ELF-1 (cell line): ENCODE measurements at regions not wholly inside any gene's neighbourhood (a gene's known extent, or its start where the extent isn't known, plus 50 kb on each side); places are given as distances from the start of the nearest gene placed in this dataset.
"Not testable (repeated sequence)": the region's sequence is repeated elsewhere in the genome, so short reads cannot be mapped to it uniquely, and the experiment has no call there.

Experiments used
- DNase-seq: peaks from one replicate; pipeline ENCODE4 v3.0.0-alpha.2; 2016; ENCODE audit warnings: low read depth, low spot score

DNA sequence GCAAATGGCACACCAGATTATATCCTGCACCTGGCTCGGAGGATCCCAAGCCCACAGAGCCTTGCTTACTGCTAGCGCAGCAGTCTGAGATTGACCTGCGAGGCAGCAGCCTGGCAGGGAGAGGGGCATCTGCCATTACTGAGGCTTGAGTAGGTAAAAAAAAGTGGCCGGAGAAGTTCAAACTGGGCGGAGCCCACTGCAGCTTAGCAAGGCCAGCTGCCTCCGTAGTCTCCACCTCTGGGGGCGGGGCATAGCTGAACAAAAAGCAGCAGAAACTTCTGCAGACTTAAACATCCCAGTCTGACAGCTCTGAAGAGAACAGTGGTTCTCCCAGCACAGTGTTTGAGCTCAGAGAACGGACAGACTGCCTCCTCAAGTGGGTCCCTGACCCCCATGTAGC is 85.4 kb upstream of the TMEM170B start:
- not testable (repeated sequence) for DNase-seq

DNA sequence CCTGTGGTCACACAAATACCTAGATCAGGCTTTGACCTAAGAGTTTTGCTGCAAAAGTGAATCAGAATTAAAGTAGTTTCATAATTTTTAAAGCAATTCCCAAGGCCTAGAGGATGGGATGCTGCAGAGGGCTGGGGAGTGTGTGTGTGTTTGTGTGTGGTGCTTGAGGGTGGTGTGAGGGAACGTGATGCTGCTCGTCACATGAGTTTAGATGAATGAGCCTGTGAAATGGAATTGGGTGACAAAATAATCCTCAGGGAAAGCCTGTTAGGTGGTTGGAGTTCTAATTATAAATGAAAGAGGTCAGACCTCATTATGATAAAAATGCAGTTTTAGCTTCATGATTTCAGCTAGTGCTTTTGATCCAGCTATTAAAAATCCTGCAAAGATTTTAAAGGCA is 87.5 kb upstream of the TMEM170B start:
- no peak for DNase-seq

DNA sequence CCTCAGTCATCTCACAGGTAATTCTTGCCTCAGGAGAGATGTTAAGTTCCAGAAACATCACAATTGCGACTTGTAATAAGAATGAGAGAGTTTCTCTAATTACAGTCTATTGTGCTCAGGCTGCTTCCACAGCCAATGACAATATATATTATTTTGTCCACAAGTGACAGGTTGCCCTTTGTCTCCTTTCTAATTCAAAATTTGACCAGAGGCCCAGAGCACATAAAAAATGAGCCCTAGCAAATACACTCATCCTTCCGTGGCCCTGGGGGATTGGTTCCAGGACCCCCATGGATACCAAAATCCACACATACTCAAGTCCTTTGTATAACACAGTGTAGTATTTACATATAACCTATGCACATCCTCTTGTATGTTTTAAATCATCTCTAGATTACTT is 88.1 kb upstream of the TMEM170B start:
- no peak for DNase-seq

DNA sequence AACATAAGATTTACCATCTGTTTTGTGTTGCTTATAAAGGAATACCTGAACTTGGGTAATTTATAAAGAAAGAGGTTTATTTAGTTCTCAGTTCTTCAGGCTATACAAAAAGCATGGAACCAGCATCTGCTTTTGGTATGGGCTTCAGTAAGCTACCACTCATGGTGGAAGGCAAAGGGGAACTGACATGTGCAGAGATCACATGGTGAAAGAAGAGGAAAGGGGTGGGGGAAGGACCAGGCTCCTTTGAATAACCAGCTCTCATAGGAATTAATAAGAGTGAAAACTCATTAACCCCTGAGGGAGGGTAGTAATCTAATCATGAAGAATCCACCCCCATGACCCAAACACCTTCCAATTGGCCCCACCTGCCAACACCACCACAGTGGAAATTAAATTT is 89.5 kb upstream of the TMEM170B start:
- DNase-seq: no peak

DNA sequence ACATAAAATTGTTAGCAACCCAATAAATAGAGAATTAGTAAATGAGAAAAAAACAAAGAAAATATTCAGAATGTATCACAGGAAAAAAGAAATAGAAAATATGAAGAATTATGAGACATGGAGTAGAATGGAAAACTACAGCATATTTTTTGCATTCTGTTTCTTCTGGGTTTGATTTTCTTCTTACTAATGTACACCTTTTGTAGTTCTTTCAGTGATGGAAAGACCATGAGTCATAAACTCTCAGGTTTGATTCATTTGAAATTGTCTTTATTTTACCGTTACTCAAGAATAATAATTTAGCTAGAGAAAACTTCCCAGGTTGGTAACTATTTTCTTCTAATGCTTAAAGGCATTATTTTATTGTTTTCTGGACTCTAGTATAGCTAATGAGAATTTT is 90.3 kb upstream of the TMEM170B start:
- DNase-seq: no peak

DNA sequence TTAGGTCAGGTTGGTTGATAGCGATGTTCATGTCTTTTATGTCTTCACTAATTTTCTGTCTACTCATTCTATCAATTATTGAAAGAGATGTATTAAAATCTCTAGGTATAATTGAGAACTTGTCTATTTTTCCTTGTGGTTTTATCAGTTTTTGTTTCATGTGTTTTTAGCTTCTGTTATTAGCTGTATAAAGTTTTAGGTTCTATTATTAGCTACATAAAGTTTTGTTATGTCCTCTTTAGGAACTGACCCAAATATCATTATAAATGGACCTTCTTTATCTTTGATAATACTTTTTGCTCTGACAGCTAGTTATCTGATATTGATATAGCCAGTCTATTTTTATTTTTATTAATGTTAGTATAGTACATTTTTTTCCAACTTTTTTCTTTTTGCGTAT is 92.4 kb upstream of the TMEM170B start:
- DNase-seq: no peak

DNA sequence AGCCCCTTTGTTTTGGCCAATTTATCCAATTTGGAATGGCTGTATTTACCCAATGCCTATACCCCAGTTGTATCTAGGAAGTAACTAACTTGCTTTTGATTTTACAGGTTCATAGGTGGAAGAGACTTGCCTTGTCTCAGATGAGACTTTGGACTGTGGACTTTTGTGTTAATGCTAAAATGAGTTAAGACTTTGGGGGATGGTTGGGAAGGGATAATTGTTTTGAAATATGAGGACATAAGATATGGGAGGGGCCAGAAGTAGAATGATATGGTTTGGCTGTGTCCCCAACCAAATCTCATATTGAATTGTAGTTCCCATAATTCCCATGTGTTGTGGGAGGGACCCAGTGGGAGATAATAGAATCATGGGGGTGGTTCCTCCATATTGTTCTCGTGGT is 94.4 kb upstream of the TMEM170B start:
- not testable (repeated sequence) for DNase-seq

DNA sequence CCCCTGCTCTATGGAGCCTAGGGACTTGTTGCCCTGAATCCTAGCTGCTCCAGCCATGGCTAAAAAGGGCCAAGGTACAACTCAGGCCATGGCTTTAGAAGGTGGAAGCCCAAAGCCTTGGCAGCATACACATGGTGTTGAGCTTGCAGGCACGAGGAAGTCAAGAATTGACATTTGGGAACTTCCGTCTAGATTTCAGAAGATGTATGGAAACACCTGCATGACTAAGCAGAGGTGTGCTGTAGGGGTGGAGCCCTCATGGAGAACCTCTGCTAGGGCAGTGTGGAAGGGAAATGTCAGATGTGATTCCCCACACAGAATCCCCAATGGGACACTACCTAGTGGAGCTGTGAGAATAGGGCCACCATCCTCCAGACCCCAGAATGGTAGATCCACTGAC is 95.1 kb upstream of the TMEM170B start:
- DNase-seq: no peak

DNA sequence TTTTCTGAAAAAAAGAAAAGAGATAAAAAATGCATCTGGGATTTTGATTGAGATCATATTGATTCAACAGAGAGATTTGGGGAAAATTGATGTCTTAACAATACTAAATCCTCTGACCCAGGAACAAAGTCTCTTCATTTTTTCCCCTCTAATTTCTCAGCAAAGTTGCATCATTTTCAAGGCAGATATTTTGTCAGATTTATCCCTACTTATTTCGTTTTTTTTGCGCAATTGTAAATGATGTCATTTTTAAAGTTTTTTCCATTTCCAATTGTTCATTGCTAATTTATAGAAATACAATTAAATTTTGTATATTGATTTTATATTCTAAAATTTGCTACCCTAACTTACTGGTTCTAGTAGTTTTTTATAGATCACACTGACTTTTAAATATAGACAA is 97.7 kb upstream of the TMEM170B start:
- no peak for DNase-seq

DNA sequence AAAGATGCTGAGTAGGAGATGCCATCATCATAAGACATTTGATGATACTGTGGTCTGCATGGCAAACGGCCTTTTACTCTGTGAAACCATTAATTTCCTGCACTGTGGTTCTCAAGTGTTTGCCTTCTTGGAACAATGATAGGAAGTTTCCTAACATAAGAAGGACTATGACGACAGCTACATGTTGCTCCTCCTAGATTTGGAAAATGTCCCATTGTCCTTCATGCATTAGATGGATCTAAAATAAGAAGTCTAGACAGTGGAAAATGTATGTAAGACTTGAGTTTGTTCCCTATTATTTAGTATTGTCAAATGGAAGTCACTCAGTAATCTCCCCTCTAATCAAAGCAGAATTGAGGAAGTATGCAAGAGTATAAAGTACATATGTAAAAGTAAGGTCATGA is 98.5 kb upstream of the TMEM170B start:
- no peak for DNase-seq

DNA sequence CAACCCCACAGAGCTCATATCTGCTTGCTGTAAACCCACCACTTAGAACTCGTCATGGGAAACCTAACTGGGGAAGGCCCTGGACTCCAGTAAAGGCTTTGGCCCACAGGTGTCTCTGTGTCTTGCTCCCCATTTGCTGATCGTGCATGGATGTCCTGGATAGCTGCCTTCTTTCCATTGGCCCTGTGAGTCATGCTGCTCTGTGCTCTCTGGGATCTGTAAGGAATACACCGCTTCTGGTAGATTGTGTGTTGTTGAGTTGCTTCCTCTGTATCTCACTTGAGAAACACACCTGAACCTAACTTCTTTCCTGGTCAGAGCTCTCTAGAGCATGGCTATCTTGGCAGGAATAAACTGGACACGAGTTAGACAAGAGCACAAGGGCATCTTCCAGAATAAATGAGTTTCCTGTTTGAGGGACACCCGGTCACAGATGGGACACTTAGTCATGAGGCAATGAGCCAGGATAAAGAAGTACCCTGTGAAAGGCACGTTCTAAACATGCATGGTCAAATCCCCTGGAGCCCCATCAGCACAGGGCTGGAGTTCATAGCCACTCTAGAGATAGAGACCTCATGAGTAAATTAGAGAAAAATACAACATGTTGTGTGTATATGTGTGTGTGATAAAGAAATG is 99.6 kb upstream of the TMEM170B start:
- DNase-seq: no peak

DNA sequence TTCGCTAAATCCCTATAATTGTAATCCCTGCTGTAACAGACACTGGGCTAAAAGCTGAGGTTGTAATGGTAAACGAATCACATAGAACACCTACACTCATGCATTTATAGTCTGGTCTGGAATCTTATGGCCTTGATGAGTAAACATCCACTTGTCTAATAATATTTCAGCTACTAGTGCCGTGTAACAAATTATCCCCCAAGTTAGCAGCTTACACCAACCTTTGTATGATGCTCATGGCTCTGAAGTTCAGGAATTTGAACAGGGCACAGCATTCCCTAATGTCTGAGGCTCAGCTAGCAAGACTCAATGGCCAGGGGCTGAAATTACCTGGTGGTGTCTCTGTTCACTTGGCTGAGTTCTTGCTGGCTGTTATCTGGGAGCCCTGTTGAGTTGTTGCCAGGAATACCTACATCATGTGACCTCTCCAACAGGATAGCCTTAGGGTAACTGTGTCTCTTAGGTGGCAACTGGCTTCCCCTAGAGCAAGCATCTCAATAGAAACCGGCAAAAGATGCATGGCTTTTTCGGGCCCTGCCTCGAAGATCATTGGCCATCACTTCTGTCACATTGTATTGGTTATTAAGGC is 100.9 kb upstream of the TMEM170B start:
- peak; percentile 67 for DNase-seq

DNA sequence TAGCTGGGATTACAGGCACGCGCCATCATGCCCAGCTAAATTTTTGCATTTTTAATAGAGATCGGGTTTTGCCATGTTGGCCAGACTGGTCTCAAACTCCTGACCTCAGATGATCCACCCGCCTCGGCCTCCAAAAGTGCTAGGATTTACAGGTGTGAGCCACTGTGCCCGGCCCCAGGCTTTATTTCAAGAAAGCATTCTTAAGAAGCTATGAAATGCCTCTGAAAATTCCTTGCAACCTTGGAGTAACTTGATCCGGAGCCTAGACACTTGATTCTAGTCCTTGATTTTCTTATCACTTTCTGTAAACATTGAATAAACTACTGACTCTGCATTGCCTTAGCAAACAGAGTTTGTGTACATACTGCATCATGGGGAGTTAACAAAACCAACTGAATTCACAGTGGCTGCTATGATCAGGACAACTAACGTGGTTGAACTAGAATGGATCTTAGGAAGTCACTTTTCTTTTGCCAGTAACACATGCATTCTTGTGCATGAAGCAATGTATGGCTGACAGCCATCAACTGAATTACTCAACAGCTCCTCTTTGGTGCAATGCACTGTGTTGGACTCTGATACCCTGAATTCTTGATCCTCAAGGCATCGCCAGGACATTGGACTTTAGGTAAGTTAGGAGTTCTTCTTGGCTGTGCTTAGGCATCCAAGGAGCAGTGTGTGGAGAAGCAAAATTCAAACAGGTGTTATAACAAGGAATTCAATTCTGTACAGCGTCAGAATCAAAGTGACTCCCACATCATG is 102.8 kb upstream of the TMEM170B start:
- DNase-seq: no peak

DNA sequence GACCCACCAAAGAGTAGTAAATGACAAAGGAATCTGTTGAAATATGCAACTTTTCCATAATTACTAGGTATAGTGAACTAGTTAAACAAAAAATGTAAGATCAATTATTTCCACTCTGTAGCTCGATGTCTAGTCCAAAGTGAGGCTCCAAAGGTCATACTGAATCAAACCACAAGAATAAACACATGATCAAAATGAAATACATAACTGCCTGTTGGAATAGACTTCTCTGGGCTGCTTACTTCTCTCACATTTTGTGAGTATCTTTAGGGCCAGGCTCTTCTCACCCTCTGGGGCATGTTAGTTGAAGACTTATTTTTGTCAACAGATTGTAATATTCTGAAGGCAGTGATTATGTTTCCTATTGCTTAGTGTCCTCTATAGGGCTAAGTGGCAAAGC is 103.7 kb upstream of the TMEM170B start:
- no peak for DNase-seq

DNA sequence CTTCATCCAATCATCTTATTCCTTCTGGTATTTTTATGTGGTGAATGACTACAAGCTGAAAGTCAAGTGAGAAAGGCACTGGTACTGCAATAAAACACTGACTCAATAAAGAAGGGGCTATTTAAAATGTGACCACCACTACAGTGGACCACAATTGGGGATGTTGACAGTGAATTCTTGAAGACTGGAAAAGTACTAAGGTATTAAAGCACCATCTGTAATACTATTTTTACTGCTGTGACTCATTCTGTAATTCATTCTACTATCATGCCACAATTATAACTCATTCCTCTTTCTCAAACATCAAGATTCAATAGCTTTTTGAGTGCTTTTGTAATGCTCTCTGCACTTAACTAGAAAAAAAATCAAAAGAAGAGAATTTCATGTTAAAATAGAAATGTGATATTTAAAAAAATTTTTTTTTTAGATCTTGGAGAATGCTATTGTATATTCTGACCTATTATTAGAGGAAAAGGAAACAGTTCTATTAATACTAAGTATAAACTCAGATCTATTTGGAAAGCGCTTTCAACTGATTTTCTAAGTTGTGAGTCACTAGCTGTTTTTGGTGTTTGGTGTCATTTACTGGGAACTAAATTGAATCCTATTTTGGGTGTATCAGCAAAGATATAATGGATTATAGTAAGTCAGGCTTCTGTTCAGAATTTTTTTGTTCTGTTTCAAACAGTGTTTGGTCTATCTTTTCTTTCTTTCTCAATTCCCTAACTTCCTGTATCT is 104.7 kb upstream of the TMEM170B start:
- no peak for DNase-seq

DNA sequence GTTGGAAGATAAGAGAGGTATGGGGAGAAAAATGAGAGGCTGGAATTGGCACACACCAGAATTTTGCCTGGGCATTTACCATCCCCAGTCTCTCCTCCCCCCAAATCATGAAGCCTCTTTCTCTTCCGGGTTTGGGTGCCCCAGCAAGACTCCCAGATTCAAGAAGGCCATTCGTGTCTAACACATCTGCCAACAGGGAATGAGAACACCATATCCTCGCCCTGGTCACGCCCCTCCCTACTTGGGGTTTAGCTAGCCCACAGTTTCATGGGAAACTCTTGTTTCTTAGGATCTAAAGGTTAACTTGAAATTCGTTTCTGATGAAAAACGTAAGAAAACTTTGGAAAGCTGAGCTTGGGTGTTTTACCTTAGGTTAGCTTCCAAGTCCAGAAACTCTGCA is 105.5 kb upstream of the TMEM170B start:
- no peak for DNase-seq

DNA sequence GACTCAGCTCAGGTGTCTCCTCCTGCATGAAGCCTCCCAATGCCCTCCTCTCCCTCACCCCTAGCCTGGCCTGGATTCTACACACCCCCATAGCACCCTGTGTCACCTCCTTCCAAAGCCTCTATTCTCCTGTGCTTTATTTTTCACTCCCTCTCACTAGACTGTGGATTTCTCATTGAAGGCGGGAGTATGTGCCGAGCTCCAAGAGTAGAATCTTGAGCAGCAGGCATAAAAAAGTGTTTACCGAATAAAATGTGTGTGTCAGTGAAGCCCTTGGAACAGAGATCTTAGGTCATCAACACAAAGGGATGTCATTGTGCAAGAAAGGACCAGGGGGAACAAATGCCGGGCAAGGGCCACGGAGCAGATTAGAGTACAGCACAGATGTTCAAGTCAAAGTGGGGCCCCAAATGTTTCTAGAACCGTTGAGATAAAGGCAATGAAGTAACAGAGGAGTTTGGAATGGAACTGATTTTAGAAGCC is 106.1 kb upstream of the TMEM170B start:
- DNase-seq: no peak

DNA sequence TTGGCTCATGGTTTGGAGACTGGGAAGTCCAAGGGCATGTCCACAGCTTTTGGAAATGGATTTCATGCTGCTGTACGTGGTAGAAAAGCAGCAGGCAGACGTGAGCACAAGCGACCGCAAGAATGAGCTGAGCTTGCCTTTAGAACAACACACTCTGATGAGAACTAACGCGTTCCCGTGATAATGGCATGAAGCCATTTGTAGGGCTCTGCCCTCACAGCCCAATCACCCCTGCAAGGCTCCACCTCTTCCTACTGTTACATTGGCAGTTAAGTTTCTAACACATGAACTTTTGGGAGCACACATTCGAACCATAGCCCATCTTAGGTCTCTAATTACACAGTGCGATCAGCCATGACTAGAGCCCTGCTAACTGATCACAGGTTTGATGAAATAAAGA is 107.5 kb upstream of the TMEM170B start:
- DNase-seq: no peak

DNA sequence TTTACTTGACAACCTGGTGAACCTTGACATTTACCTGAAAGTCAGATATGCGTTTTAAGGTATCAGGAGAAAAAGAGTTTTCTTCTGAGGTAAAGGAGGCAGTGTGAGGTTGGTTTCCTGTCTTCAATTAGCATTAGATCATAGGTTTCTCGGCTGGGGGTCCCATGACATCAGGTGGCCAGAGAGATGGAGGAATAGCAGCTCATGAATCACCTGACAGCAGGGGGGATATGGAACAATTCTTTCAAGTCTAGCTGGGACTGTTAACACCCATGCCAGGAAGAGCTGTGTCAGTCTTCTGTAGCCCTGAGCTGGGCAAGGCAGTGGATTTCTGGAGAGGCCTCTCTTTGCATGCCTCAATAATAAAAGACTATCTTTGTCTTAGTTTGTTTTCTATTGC is 108.0 kb upstream of the TMEM170B start:
- DNase-seq: peak; percentile 43

DNA sequence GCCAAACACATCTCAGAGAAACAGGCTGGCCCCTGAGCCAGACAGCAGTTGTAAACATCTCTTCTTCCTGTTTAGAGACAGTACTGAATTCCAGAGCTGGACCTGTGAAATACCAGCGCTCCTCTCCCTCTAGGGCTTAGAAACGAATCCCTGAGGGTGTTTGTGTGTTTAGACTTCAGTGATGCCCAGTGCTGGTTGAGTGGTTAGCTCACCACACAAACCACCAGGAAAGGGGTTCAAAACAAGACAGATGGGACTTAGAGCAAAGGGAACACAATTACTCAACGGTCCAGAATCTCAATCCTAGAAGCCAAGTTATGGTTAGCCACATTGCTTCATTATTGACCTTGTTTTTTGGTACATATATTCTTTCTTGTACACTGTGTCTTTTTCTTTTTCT is 108.7 kb upstream of the TMEM170B start:
- peak; percentile 90 for DNase-seq

DNA sequence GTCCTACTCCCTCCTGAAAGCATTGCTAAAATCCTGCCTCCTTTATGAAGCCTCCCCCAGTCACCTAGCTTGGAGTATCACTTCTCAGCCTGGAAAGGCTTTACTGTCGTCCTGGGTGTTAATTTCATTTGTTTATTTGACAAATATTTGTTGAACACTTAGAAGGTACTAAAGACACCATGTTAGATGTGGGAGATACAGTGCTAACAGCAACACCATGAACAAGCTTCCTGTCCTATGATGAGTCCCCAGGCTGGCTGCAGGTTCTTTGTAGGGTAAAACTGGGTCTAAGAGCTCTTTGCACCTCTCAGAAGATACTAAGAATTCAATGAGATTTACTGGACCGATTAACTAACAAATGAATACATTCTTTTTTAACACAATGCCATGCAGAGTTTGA is 109.2 kb upstream of the TMEM170B start:
- no peak for DNase-seq

DNA sequence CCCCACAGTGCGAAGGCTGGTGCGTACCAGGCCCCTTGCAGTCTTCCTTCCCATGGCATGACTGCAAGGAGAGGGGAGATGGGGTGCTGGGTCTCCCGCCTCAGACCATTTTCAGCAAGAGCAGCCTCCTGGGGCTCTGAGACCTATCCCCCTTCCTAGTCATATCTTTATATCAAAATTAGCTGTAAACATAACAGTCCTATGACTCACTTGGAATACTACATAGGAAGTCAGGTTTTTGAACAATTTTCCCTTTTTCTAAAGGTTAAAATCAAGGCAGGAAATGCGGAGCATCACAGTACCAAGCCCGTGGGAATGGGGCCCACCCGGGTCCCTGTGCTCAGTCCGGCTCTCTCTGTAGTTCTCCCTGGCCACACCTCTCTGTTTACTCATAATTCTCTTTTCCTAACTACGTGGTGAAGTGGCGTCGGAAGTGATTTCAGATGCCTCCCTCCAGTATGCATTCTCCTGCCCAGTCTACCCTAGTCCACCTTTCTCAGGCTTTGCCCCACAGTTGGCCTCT is 109.8 kb upstream of the TMEM170B start:
- DNase-seq: no peak
